ENCODE measurements at regions not wholly inside any gene's neighbourhood (a gene's known extent, or its start where the extent isn't known, plus 50 kb on each side); places are given as distances from the start of the nearest gene placed in this dataset.

- TF ChIP-seq CTCF (IDR thresholded peaks at IDR 0.05) (no peak), POLR2A (IDR thresholded peaks at IDR 0.05) (no peak)
These were observed 175.0 kb upstream of the EPHA5 start for GRCh38 chr4:65845199-65845773.

Data from breast epithelium (tissue), 3 donors.